SK-N-SH treated with all-trans-retinoic acid at 6 μM for 48 hours (cell line): ENCODE measurements at regions not wholly inside any gene's neighbourhood (a gene's known extent, or its start where the extent isn't known, plus 50 kb on each side); places are given as distances from the start of the nearest gene placed in this dataset.

Source experiments
- ATAC-seq: fragments of 200-7000 bp; cut with Tn5 transposase; 3 replicates; pipeline ENCODE4 v1.9.1; 2020; ENCODE audit warnings: mild to moderate bottlenecking, moderate library complexity
- ARNTL ChIP-seq: fragments of 450-650 bp; formaldehyde crosslinking; IDR thresholded peaks from 2 replicates; pipeline ENCODE4 v1.5.0; 2020; ENCODE audit warnings: low read depth, mild to moderate bottlenecking, moderate library complexity, borderline replicate concordance
- BACH2 ChIP-seq: fragments of 250-450 bp; sonication (Bioruptor Pico); IDR thresholded peaks from 2 replicates; pipeline ENCODE4 v1.9.0; 2021; ENCODE audit warnings: mild to moderate bottlenecking, borderline replicate concordance
- CREB5 ChIP-seq: fragments of 250-450 bp; sonication (Bioruptor Pico); IDR thresholded peaks from 2 replicates; pipeline ENCODE4 v1.5.1; 2020; ENCODE audit warnings: low read depth, mild to moderate bottlenecking, moderate library complexity
- CSRNP3 ChIP-seq: fragments of 250-450 bp; sonication (Bioruptor Pico); IDR thresholded peaks from 2 replicates; pipeline ENCODE4 v1.5.1; 2021; ENCODE audit warnings: mild to moderate bottlenecking, moderate library complexity
- ESRRG ChIP-seq: fragments of 250-450 bp; sonication (Bioruptor Pico); IDR thresholded peaks from 2 replicates; pipeline ENCODE4 v1.6.1; 2021; ENCODE audit warnings: mild to moderate bottlenecking
- GLIS3 ChIP-seq: fragments of 250-450 bp; sonication (Bioruptor Pico); IDR thresholded peaks from 2 replicates; pipeline ENCODE4 v1.5.0; 2020; ENCODE audit warnings: mild to moderate bottlenecking, moderate library complexity
- ISL1 ChIP-seq: fragments of 250-450 bp; sonication (Bioruptor Pico); IDR thresholded peaks from 2 replicates; pipeline ENCODE4 v2.1.2; 2022; ENCODE audit warnings: mild to moderate bottlenecking, moderate library complexity
- OSR1 ChIP-seq: fragments of 250-450 bp; sonication (Bioruptor Pico); IDR thresholded peaks from 2 replicates; pipeline ENCODE4 v1.8.0; 2022; ENCODE audit warnings: moderate library complexity, mild to moderate bottlenecking, inconsistent platforms
- PATZ1 ChIP-seq: fragments of 250-450 bp; sonication (Bioruptor Pico); IDR thresholded peaks from 2 replicates; pipeline ENCODE4 v1.8.0; 2020; ENCODE audit warnings: mild to moderate bottlenecking, moderate library complexity, borderline replicate concordance
- POU6F1 ChIP-seq: fragments of 250-450 bp; sonication (Bioruptor Pico); IDR thresholded peaks from 2 replicates; pipeline ENCODE4 v1.8.0; 2021; ENCODE audit warnings: low read depth, mild to moderate bottlenecking, moderate library complexity, borderline replicate concordance
- PPARA ChIP-seq: fragments of 250-450 bp; sonication (Bioruptor Pico); IDR thresholded peaks from 2 replicates; pipeline ENCODE4 v1.5.0; 2020; ENCODE audit warnings: mild to moderate bottlenecking, borderline replicate concordance
- RARB ChIP-seq: fragments of 250-450 bp; sonication (Bioruptor Pico); IDR thresholded peaks from 2 replicates; pipeline ENCODE4 v1.8.0; 2021; ENCODE audit warnings: mild to moderate bottlenecking, moderate library complexity
- SNAI2 ChIP-seq: fragments of 250-450 bp; sonication (Bioruptor Pico); IDR thresholded peaks from 2 replicates; pipeline ENCODE4 v1.5.0; 2020; ENCODE audit warnings: mild to moderate bottlenecking, moderate library complexity
- TCF4 ChIP-seq: fragments of 250-450 bp; sonication (Bioruptor Pico); IDR thresholded peaks from 2 replicates; pipeline ENCODE4 v1.8.0; 2021; ENCODE audit warnings: mild to moderate bottlenecking, moderate library complexity, borderline replicate concordance
- TOX ChIP-seq: fragments of 250-450 bp; sonication (Bioruptor Pico); IDR thresholded peaks from 2 replicates; pipeline ENCODE4 v1.8.0; 2021; ENCODE audit warnings: mild to moderate bottlenecking, moderate library complexity, borderline replicate concordance
- TSHZ2 ChIP-seq: fragments of 250-450 bp; sonication (Bioruptor Pico); IDR thresholded peaks from 2 replicates; pipeline ENCODE4 v1.5.0; 2020; ENCODE audit warnings: mild to moderate bottlenecking, moderate library complexity
- ZFP3 ChIP-seq: fragments of 250-450 bp; sonication (Bioruptor Pico); IDR thresholded peaks from 2 replicates; pipeline ENCODE4 v1.5.0; 2020; ENCODE audit warnings: mild to moderate bottlenecking, moderate library complexity
- ZFP30 ChIP-seq: fragments of 450-650 bp; formaldehyde crosslinking; IDR thresholded peaks from 2 replicates; pipeline ENCODE4 v1.5.0; 2022; ENCODE audit warnings: mild to moderate bottlenecking, moderate library complexity
- ZNF565 ChIP-seq: fragments of 450-650 bp; formaldehyde crosslinking; conservative IDR thresholded peaks from 2 replicates; pipeline ENCODE4 v1.5.0; 2020; ENCODE audit warnings: low read depth, mild to moderate bottlenecking, moderate library complexity
- ZNF70 ChIP-seq: fragments of 450-650 bp; formaldehyde crosslinking; IDR thresholded peaks from 2 replicates; pipeline ENCODE4 v1.5.0; 2020; ENCODE audit warnings: mild to moderate bottlenecking, moderate library complexity

- no peak for TF ChIP-seq POU6F1 (CRISPR knock-in tag)
- no peak for TF ChIP-seq OSR1 (CRISPR knock-in tag)
- TF ChIP-seq PPARA (CRISPR knock-in tag): no peak
- no peak for TF ChIP-seq TSHZ2 (CRISPR knock-in tag)
- TF ChIP-seq ZNF565 (CRISPR knock-in tag): no peak
- no peak for TF ChIP-seq ZFP3 (CRISPR knock-in tag)
- TF ChIP-seq ZNF70 (CRISPR knock-in tag): no peak
- no peak for ATAC-seq
Observed at GRCh38 chr17:13244513-13244912, 226.7 kb upstream of the ELAC2 start.

GRCh38 chr17:13243585-13243984 is 225.8 kb upstream of the ELAC2 start:
- TF ChIP-seq RARB (CRISPR knock-in tag) (no peak), ZFP3 (CRISPR knock-in tag) (no peak), ARNTL (CRISPR knock-in tag) (no peak), ZNF70 (CRISPR knock-in tag) (no peak), BACH2 (CRISPR knock-in tag) (no peak), GLIS3 (CRISPR knock-in tag) (no peak), ESRRG (no peak), TCF4 (CRISPR knock-in tag) (no peak), TOX (CRISPR knock-in tag) (no peak), TSHZ2 (CRISPR knock-in tag) (no peak), ISL1 (CRISPR knock-in tag) (no peak), CSRNP3 (CRISPR knock-in tag) (no peak), ZFP30 (no peak), SNAI2 (CRISPR knock-in tag) (no peak), POU6F1 (CRISPR knock-in tag) (no peak), CREB5 (CRISPR knock-in tag) (no peak), PATZ1 (CRISPR knock-in tag) (no peak), ZNF565 (CRISPR knock-in tag) (no peak)
- no peak for ATAC-seq
